Naive B cell (primary cell): ENCODE measurements at regions not wholly inside any gene's neighbourhood (a gene's known extent, or its start where the extent isn't known, plus 50 kb on each side); places are given as distances from the start of the nearest gene placed in this dataset.
"Not testable (repeated sequence)": the region's sequence is repeated elsewhere in the genome, so short reads cannot be mapped to it uniquely, and the experiment has no call there.

Experiments used
- ATAC-seq, 2 donors: fragments of 150-1000 bp; cut with Tn5 transposase; 2 replicates each; pipeline ENCODE4 v1.10.0; 2021; ENCODE audit warnings: low read depth in 2 of 2, mild to moderate bottlenecking in 2 of 2, moderate library complexity in 2 of 2
- DNase-seq: peaks from one replicate; pipeline ENCODE4 v3.0.0; 2022
- H3K27ac Mint-ChIP-seq, 6 donors: one replicate each; pipeline ENCODE4 v1.8.0; 2020 to 2022; ENCODE audit warnings: mild to moderate bottlenecking in 6 of 6, mixed read lengths in 6 of 6, moderate library complexity in 5 of 6, inconsistent platforms in 2 of 6
- H3K27me3 Mint-ChIP-seq, 3 donors: one replicate each; pipeline ENCODE4 v1.8.0; 2021 to 2022; ENCODE audit warnings: mixed read lengths in 3 of 3, mild to moderate bottlenecking in 1 of 3
- H3K36me3 Mint-ChIP-seq, 2 donors: one replicate each; pipeline ENCODE4 v1.8.0; 2020 to 2022; ENCODE audit warnings: mixed read lengths in 2 of 2, inconsistent platforms in 1 of 2, mild to moderate bottlenecking in 1 of 2
- H3K4me1 Mint-ChIP-seq, 3 donors: one replicate each; pipeline ENCODE4 v1.8.0; 2020 to 2022; ENCODE audit warnings: mixed read lengths in 3 of 3, inconsistent platforms in 1 of 3, mild to moderate bottlenecking in 1 of 3, moderate library complexity in 1 of 3
- H3K4me3 Mint-ChIP-seq, 8 donors: one replicate each; pipeline ENCODE4 v1.8.0; 2020 to 2022; ENCODE audit warnings: mild to moderate bottlenecking in 8 of 8, mixed read lengths in 8 of 8, moderate library complexity in 8 of 8, inconsistent platforms in 2 of 8
- H3K9me3 Mint-ChIP-seq, 7 donors: one replicate each; pipeline ENCODE4 v1.8.0; 2020 to 2022; ENCODE audit warnings: mixed read lengths in 7 of 7, mild to moderate bottlenecking in 5 of 7, inconsistent platforms in 2 of 7, moderate library complexity in 1 of 7

- H3K9me3 Mint-ChIP-seq, result peaks cover 2 to 18% (median 10%) of the 10 kb centered on the region in 7 donors
- not testable (repeated sequence) for H3K4me1 Mint-ChIP-seq, H3K27ac Mint-ChIP-seq, H3K4me3 Mint-ChIP-seq, H3K36me3 Mint-ChIP-seq, ATAC-seq, H3K27me3 Mint-ChIP-seq, DNase-seq
Measured at GRCh38 chr7:46590918-46591905, 670.1 kb upstream of the IGFBP3 start.

GRCh38 chr7:46589286-46589685 is 668.2 kb upstream of the IGFBP3 start:
- Mint-ChIP-seq H3K9me3 (peaks cover 0 to 18% (median 10%) of the 10 kb centered on the region in 7 donors), H3K27me3 (peaks cover 0 to 4% (median 0%) of the 10 kb centered on the region in 3 donors), H3K27ac (no peak overlapping the region), H3K4me1 (no peaks in the 10 kb centered on the region), H3K4me3 (no peak overlapping the region), H3K36me3 (no peaks in the 10 kb centered on the region)
- ATAC-seq, result no peak
- DNase-seq, result no peak

GRCh38 chr7:46586406-46586805 is 665.3 kb upstream of the IGFBP3 start:
- Mint-ChIP-seq H3K27ac (no peak overlapping the region), H3K9me3 (peaks cover 0 to 8% (median 2%) of the 10 kb centered on the region in 7 donors), H3K36me3 (no peaks in the 10 kb centered on the region), H3K4me3 (no peak overlapping the region), H3K27me3 (peaks cover 0 to 4% (median 0%) of the 10 kb centered on the region in 3 donors), H3K4me1 (no peaks in the 10 kb centered on the region)
- ATAC-seq (no peak), DNase-seq (no peak)

- ATAC-seq (no peak), DNase-seq (no peak)
- Mint-ChIP-seq H3K36me3 (no peaks in the 10 kb centered on the region), H3K27ac (no peak overlapping the region), H3K4me3 (no peak overlapping the region), H3K27me3 (no peaks in the 10 kb centered on the region), H3K9me3 (peaks cover 0 to 5% (median 2%) of the 10 kb centered on the region in 7 donors), H3K4me1 (no peaks in the 10 kb centered on the region)
Measured at GRCh38 chr7:46583656-46584055, 662.6 kb upstream of the IGFBP3 start.

GRCh38 chr7:46581268-46581667 is 660.2 kb upstream of the IGFBP3 start:
- H3K4me1 Mint-ChIP-seq, result no peaks in the 10 kb centered on the region
- peak overlapping the region in 1 of 8 donors; percentile 14 for H3K4me3 Mint-ChIP-seq
- ATAC-seq, result no peak
- H3K36me3 Mint-ChIP-seq, result no peaks in the 10 kb centered on the region
- H3K27ac Mint-ChIP-seq, result no peak overlapping the region
- peaks cover 0 to 13% (median 3%) of the 10 kb centered on the region in 7 donors for H3K9me3 Mint-ChIP-seq
- DNase-seq, result no peak
- no peaks in the 10 kb centered on the region for H3K27me3 Mint-ChIP-seq

- no peak for DNase-seq
- Mint-ChIP-seq H3K36me3 (no peaks in the 10 kb centered on the region), H3K4me3 (no peak overlapping the region), H3K27ac (no peak overlapping the region), H3K27me3 (no peaks in the 10 kb centered on the region), H3K4me1 (no peaks in the 10 kb centered on the region), H3K9me3 (peaks cover 0 to 13% (median 3%) of the 10 kb centered on the region in 7 donors)
- ATAC-seq, result no peak
Measured at GRCh38 chr7:46580766-46581165, 659.7 kb upstream of the IGFBP3 start.

- H3K4me3 Mint-ChIP-seq, result no peak overlapping the region
- no peak overlapping the region for H3K27ac Mint-ChIP-seq
- DNase-seq (no peak), ATAC-seq (no peak)
- no peaks in the 10 kb centered on the region for H3K36me3 Mint-ChIP-seq
- no peaks in the 10 kb centered on the region for H3K27me3 Mint-ChIP-seq
- H3K4me1 Mint-ChIP-seq, result no peaks in the 10 kb centered on the region
- peaks cover 0 to 18% (median 6%) of the 10 kb centered on the region in 7 donors for H3K9me3 Mint-ChIP-seq
Measured at GRCh38 chr7:46577394-46577793, 656.3 kb upstream of the IGFBP3 start.

GRCh38 chr7:46576950-46577349 is 655.9 kb upstream of the IGFBP3 start:
- H3K4me3 Mint-ChIP-seq, result no peak overlapping the region
- ATAC-seq (no peak), DNase-seq (no peak)
- no peaks in the 10 kb centered on the region for H3K4me1 Mint-ChIP-seq
- H3K36me3 Mint-ChIP-seq, result no peaks in the 10 kb centered on the region
- no peaks in the 10 kb centered on the region for H3K27me3 Mint-ChIP-seq
- H3K9me3 Mint-ChIP-seq, result peaks cover 0 to 22% (median 6%) of the 10 kb centered on the region in 7 donors
- no peak overlapping the region for H3K27ac Mint-ChIP-seq

- Mint-ChIP-seq H3K9me3 (peaks cover 0 to 13% (median 4%) of the 10 kb centered on the region in 7 donors), H3K27ac (no peak overlapping the region), H3K4me3 (no peak overlapping the region), H3K4me1 (no peaks in the 10 kb centered on the region), H3K27me3 (no peaks in the 10 kb centered on the region), H3K36me3 (no peaks in the 10 kb centered on the region)
- DNase-seq (no peak), ATAC-seq (no peak)
Measured at GRCh38 chr7:46572691-46573090, 651.6 kb upstream of the IGFBP3 start.

GRCh38 chr7:46571996-46572395 is 650.9 kb upstream of the IGFBP3 start:
- no peaks in the 10 kb centered on the region for H3K4me1 Mint-ChIP-seq
- H3K27me3 Mint-ChIP-seq, result no peaks in the 10 kb centered on the region
- no peaks in the 10 kb centered on the region for H3K36me3 Mint-ChIP-seq
- DNase-seq, result no peak
- no peak for ATAC-seq
- no peak overlapping the region for H3K4me3 Mint-ChIP-seq
- H3K9me3 Mint-ChIP-seq, result peaks cover 0 to 13% (median 4%) of the 10 kb centered on the region in 7 donors
- H3K27ac Mint-ChIP-seq, result no peak overlapping the region

- H3K9me3 Mint-ChIP-seq, result peaks cover 0 to 9% (median 7%) of the 10 kb centered on the region in 7 donors
- DNase-seq (no peak), ATAC-seq (no peak)
- H3K27me3 Mint-ChIP-seq, result no peaks in the 10 kb centered on the region
- no peaks in the 10 kb centered on the region for H3K4me1 Mint-ChIP-seq
- H3K36me3 Mint-ChIP-seq, result no peaks in the 10 kb centered on the region
- no peak overlapping the region for H3K27ac Mint-ChIP-seq
- H3K4me3 Mint-ChIP-seq, result no peak overlapping the region
Measured at GRCh38 chr7:46569133-46569465, 648.0 kb upstream of the IGFBP3 start.

- H3K4me1 Mint-ChIP-seq, result no peaks in the 10 kb centered on the region
- H3K27me3 Mint-ChIP-seq, result no peaks in the 10 kb centered on the region
- H3K36me3 Mint-ChIP-seq, result no peaks in the 10 kb centered on the region
- DNase-seq, result no peak
- H3K9me3 Mint-ChIP-seq, result peaks cover 3 to 13% (median 5%) of the 10 kb centered on the region in 7 donors
- no peak for ATAC-seq
- H3K27ac Mint-ChIP-seq, result no peak overlapping the region
- peak overlapping the region in 1 of 8 donors; percentile 63 for H3K4me3 Mint-ChIP-seq
Measured at GRCh38 chr7:46568420-46569132, 647.5 kb upstream of the IGFBP3 start.

GRCh38 chr7:46567858-46568257 is 646.8 kb upstream of the IGFBP3 start:
- H3K27me3 Mint-ChIP-seq, result no peaks in the 10 kb centered on the region
- no peaks in the 10 kb centered on the region for H3K36me3 Mint-ChIP-seq
- H3K9me3 Mint-ChIP-seq, result peaks cover 3 to 11% (median 9%) of the 10 kb centered on the region in 7 donors
- H3K4me3 Mint-ChIP-seq, result no peak overlapping the region
- no peak overlapping the region for H3K27ac Mint-ChIP-seq
- DNase-seq (no peak), ATAC-seq (no peak)
- no peaks in the 10 kb centered on the region for H3K4me1 Mint-ChIP-seq
